ENCODE measurements at regions not wholly inside any gene's neighbourhood (a gene's known extent, or its start where the extent isn't known, plus 50 kb on each side); places are given as distances from the start of the nearest gene placed in this dataset.

GRCh38 chr7:125492521-125492920, 562.9 kb upstream of the POT1 start:
- no peak for TF ChIP-seq CTCF (IDR thresholded peaks at IDR 0.05)
- no peak for TF ChIP-seq POLR2A (IDR thresholded peaks at IDR 0.05)

All from thyroid gland (tissue), 4 donors.